GM21447 (cell line): ENCODE measurements at regions not wholly inside any gene's neighbourhood (a gene's known extent, or its start where the extent isn't known, plus 50 kb on each side); places are given as distances from the start of the nearest gene placed in this dataset.
"Not testable (repeated sequence)": the region's sequence is repeated elsewhere in the genome, so short reads cannot be mapped to it uniquely, and the experiment has no call there.

Source experiments
- ATAC-seq: cut with Tn5 transposase; IDR thresholded peaks from one replicate; pipeline ENCODE4 v1.9.1; 2021; ENCODE audit not compliant: unreplicated experiment

- ATAC-seq, result peak; percentile 17
These were observed 171.6 kb downstream of the S1PR1 start for GRCh38 chr1:101408212-101409042.

DNA sequence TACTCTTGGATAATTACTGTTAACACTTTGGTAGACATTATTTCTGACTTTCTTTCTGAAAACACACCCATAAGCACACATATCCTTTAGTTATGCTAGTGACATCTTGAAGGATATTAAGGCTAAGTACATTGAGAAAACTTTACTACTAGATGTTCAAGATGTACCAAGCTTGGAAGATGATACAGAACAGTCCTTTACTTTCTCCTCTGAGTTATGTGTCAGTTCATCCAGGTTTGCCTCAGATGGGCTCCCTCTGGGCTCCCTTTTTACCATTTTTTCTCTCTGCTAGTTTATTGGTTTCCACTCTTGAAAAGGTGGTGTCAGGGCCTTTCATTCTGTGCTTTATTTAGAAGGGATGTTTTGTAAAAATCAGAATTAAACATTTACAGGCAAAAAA is 172.3 kb downstream of the S1PR1 start:
- ATAC-seq, result no peak

- ATAC-seq, result peak; percentile 44
These were observed 173.4 kb downstream of the S1PR1 start for GRCh38 chr1:101410048-101410878.

- ATAC-seq, result no peak
These were observed 183.6 kb downstream of the S1PR1 start for GRCh38 chr1:101420406-101420805.

- ATAC-seq, result not testable (repeated sequence)
These were observed 191.3 kb downstream of the S1PR1 start for GRCh38 chr1:101428083-101428482.

DNA sequence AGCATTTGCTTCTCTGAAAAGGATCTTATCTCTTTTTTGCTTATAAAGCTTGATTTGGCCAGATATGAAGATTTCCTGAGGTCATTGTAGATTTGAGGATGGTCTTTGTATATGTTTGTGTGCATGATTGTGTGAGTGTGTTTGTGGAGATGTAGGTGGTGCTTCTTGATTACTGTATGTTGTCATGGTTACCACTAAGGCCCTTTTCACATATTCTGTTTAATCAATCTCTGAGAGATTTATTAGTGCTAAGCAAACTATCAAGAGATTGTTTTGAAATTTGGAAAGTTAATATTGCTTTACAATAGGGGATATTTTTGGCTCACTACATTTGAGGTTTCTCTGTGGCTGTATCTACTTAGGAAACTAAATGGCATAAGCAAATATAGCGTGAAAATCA is 191.7 kb downstream of the S1PR1 start:
- no peak for ATAC-seq

DNA sequence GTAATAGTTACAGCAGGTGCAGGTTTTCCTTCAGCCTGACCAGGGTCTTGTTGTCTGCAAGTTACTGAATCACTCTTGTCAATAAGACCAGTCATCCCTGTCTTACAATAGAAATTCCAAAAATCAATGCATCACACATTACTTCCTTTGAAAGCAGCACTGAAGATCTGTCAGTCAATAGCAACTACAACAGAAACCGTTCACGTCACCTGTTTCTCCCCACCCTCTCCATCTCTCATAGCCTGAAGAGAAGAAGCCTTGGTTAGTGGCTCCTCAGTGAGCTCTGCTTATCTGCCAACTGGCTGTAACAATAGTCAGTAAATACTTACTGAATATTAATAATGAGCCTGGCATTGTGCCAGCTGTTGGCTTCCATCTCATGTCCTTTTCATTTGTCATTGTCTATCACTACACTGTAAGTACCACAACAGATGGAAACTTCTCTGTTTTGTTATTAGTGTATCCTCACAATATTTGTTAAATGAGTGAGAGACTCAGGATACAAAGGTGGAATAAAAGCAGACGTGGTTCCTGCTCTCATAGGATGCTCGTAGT is 195.2 kb downstream of the S1PR1 start:
- no peak for ATAC-seq

- ATAC-seq, result peak; percentile 63
These were observed 199.2 kb downstream of the S1PR1 start for GRCh38 chr1:101435831-101436511.

- no peak for ATAC-seq
These were observed 201.0 kb downstream of the S1PR1 start for GRCh38 chr1:101437800-101438199.

GRCh38 chr1:101438359-101438758 is 201.5 kb downstream of the S1PR1 start:
- peak; percentile 59 for ATAC-seq

DNA sequence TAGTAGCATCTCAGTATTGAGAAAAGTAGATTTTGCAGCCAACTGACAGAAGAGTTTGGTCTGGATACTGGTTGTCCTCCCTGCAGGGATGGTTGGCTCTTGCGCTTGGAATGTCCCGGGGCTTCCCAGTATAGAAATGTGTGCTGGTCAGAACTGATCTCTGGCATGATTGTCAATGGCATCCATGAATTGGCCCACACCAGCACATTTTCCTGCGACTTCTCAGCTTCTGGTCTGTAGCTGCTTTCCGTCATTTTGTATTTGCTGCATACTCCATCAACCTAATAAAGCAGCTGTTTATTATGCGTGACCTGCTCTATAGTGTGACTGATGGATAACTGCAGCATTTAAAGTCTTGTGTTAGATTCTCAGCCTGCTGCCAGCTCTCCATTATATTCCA is 203.7 kb downstream of the S1PR1 start:
- ATAC-seq, result no peak

GRCh38 chr1:101444381-101444780 is 207.6 kb downstream of the S1PR1 start:
- no peak for ATAC-seq

DNA sequence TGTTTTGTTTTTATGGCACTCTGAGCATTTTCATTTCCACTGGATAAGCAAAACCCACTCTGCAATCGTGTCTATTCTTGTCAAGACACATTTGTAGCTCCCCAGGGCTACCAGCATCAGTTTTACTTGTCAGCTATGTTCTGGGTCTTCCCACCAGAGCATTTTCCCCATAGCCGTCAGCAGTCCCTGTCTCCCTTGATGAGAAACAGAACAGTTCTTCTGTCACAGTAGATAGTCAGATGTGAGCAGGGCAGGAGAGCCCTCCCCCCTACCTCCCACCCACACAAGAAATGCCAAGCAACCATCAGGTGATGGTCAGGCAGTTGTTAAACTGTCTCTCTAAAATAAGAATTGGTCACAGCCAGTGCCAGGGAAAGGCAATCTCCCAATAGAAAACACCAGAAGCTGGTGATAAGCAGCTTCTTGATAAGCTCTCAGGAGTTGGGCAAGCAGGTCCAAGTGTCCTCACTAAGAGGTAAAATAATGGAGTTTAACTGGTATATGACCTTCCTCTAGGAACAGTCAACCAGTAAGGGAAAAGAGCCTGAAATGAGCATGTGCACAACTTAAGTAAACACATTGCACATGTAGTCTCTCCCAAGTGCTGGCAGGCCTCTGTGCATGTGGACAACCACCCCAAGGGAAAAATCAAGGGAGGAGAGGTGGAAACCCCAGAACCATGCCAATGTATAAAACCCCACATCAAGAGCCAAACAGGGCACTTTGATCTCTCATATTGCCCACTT is 208.2 kb downstream of the S1PR1 start:
- ATAC-seq, result no peak

DNA sequence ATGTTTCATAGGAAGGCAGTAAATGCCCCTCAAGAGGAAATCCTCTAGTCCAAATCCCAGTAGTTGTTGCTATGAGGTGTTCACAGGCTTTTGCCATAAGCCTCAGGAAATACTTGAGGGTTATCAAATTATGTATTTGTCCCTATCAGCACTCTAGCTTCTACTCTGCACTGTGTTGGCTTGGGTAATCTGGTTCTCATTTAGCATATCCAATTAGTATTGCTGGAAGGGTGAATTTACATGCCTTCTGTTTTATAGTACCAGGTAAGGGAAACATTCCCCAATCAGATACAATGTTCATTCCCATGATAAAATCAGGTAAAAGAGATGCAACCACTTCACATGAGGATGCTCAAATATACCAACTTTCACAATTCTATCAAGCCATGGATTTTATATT is 211.2 kb downstream of the S1PR1 start:
- no peak for ATAC-seq

DNA sequence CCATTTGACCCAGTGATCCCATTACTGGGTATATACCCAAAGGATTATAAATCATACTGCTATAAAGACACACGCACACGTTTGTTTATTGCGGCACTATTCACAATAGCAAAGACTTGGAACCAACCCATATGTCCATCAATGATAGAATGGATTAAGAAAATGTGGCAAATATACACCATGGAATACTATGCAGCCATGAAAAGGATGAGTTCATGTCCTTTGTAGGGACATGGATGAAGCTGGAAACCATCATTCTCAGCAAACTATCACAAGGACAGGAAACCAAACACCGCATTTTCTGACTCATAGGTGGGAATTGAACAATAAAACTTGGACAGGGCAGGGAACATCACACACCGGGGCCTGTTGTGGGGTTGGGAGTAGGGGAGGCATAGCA is 213.9 kb downstream of the S1PR1 start:
- ATAC-seq, result not testable (repeated sequence)

- peak; percentile 61 for ATAC-seq
These were observed 215.1 kb downstream of the S1PR1 start for GRCh38 chr1:101451888-101452287.

DNA sequence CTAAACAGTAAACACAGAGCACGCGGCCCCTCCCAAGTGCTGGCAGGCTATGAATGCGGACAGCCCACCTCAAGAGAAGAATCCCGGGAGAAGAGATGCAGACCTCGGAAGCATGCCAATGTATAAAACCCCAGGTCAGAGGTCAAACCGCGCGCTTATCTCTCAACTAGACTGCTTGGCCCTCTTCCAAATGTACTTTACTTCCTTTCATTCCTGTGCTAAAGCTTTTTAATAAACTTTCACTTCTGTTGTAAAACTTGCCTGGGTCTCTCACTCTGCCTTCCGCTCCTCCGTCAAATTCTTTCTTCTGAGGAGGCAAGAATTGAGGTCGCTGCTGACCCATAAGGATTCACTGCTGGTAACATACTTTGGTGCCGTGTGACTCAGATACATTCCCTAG is 216.0 kb downstream of the S1PR1 start:
- ATAC-seq, result no peak

- ATAC-seq, result peak; percentile 52
These were observed 217.0 kb downstream of the S1PR1 start for GRCh38 chr1:101453844-101454243.

DNA sequence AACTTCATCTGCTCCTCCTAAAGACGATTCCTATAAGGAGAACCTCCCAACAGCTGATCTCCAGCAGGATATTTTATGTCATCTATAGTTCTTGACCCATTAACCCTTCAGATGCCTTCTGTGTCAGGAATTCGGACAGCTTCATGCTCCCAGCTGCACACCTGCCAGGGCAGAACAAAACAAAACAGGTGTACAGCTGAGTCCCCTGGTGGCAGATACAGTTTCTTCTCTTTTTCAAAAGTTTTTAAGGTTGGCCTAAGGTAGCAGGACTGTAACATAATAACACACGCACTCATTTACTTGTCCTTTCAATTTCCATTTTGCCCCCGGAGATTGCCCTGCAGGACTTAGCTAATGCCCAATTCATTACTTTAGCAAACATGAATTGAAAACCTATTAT is 218.3 kb downstream of the S1PR1 start:
- ATAC-seq, result no peak

- ATAC-seq, result no peak
These were observed 223.9 kb downstream of the S1PR1 start for GRCh38 chr1:101460739-101461138.

GRCh38 chr1:101463195-101463594 is 226.4 kb downstream of the S1PR1 start:
- no peak for ATAC-seq
